OCI-LY3 (cell line): ENCODE measurements at regions not wholly inside any gene's neighbourhood (a gene's known extent, or its start where the extent isn't known, plus 50 kb on each side); places are given as distances from the start of the nearest gene placed in this dataset.

Experiments
- CTCF ChIP-seq: fragments of 200-600, 300-600 bp; sonication (generic); IDR thresholded peaks from 2 replicates; pipeline ENCODE4 v1.5.1; 2014; ENCODE audit warnings: antibody characterized with exemption, low read length, low read depth
- EZH2phosphoT487 ChIP-seq: fragments of 200-600 bp; shearing (Covaris generic); IDR thresholded peaks from 2 replicates; pipeline ENCODE4 v1.6.1; 2018; ENCODE audit warnings: antibody characterized with exemption, mixed run types, low read depth

- TF ChIP-seq CTCF (no peak), EZH2phosphoT487 (no peak)
Observed at GRCh38 chr18:41594582-41594981, 360.5 kb upstream of the PIK3C3 start.
